KBM-7 (cell line): ENCODE measurements at regions not wholly inside any gene's neighbourhood (a gene's known extent, or its start where the extent isn't known, plus 50 kb on each side); places are given as distances from the start of the nearest gene placed in this dataset.

Experiments
- DNase-seq: peaks from one replicate; pipeline ENCODE4 v3.0.0-alpha.2; 2015
- in situ Hi-C: fragments of 300-500 bp; cut with MboI; formaldehyde crosslinking; loops from 2 replicates; pipeline ENCODE4 v1.14.3; 2020; ENCODE audit warnings: low sequenced_read_pairs, low pct_unique_long_range_greater_than_20kb, mixed read lengths

GRCh38 chr16:85312174-85312573, 199.9 kb upstream of the CIBAR2 start:
- in situ Hi-C loops: no loop called here

DNA sequence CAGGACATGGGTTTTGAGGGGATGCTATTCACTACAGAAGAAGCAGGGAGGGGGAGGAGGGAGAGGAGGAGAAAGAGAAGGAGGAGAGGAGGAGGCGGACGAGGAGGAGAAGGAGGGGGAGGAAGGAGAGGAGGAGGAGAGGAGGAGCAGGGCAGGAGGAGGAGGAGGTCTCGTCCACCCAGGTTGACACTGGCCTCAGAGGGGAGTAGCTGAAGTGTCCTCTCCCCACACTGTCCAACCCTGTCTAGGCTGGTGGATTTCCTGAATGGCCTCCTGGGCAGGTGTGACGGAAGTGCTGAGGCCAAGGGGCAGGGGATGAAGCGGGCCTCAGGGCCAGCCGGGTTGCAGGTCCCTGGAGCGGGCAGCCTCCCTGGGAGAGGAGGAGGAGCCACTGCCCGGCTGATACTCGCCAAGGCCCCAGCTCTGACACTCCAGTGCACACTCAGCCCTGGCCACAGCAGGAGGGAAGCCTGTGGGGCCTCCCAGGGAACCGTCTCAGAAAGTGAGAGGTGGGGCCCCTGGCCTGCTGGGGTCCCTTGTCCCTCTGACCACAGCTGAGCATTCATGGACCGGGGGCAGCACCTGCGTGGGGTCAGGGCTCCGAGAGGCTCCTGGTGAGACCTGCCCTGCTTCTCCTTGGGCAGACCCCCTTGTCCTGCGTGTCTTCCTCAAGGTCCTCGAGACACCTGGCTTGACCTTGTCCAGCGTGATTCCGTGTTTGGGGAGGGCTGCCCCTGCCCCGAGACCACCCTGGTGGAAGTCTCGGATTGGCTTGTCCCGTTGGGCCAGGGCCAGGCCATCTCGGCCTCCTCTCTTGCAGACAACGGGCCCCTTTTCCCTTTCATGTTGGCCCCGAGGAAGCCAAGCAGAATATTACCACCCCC, 200.6 kb upstream of the CIBAR2 start:
- in situ Hi-C loops: no loop called here
- DNase-seq: no peak

More at GRCh38 chr16:85312174-85312573, 199.9 kb upstream of the CIBAR2 start:
- no peak for DNase-seq

DNA sequence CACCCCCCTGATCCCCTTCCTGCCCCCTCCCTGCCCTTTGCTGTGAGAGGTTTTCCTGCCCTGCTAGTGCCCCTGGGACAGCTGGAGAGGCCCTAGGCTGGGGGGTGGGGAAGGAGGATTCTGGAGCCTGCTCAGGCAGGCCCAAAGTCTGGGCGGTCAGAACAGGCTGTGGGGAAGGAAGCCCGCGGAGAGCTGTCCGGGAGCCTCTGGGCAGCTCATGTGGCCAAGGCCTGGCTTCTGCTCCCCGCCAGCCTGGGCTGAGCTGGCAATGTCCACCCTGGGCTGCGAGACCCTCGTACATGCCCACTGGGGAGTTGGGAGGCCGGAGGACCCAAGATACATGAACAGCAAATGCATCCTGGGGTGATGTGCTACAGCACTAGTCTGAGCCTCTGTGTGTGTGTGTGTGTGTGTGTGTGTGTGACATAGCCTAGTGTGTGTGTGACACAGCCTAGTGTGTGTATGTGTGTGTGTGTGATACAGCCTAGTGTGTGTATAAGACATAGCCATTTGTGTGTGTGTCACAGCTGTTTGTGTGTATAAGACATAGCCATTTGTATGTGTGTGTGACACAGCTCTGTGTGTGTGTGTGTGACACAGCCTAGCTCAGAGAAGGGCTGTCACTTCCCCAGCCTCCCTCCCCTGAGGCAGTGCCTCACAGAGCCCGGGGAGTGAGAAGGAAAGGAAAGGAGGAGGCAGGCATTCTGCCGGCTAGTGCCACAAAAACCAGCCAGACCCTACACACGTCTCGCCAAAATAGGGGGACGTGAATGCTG, 201.4 kb upstream of the CIBAR2 start:
- DNase-seq: peak; percentile 56
- in situ Hi-C loops: no loop called here

DNA sequence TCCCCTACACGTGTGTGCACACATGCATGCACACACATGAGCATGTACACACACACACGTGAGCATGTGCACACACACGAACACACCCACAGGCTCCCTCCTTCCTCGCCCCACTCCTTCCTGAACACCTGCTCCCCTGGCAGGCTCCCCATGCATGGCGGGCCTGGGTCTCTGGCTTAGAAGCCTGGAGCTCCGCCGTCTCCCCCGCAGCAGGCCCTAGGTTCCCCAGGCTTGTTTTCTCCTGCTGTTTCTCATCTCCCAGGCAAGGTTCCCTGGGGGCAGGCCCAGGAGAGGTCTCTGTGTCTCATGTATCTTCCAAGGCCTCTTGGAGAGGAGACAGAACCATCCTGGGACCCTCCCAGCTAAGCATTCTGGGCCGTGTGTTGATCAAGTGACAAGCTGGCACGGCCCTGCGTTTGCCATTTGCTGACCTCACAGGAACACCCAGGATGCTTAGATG, 202.3 kb upstream of the CIBAR2 start:
- DNase-seq: no peak
- in situ Hi-C loops: no loop called here

GRCh38 chr16:85315866-85316265, 203.6 kb upstream of the CIBAR2 start:
- in situ Hi-C loops: no loop called here
- DNase-seq: no peak

DNA sequence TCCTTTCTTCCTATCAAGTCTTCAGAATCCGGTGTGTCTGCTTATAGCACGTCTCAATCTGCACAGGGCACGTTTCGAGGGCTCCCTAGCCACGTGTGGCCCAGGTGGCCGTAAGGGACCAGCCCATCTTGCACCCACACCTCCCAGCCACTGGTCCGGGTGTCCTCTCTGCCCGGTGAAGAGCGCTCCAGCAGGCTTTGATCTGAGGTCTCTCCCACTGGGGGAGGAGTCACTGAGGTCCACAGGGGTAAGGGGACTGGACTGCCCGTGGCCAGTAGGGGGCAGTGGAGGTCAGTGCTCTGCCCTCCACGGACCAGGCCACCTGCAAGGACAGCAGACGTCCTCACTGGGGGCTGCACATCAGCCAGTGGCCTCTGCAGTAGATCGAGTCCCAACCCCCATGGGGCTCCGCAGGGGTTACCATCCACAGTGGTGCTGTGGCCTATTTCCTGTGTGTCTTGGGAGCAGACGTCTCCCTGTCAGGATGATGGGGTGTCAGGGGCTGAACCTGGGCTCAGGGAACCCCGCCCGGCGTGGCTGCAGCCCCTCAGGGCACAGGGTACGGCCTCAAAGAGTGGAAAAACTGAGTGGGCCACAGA, 204.1 kb upstream of the CIBAR2 start:
- peak; percentile 84 for DNase-seq
- in situ Hi-C loops: no loop called here

DNA sequence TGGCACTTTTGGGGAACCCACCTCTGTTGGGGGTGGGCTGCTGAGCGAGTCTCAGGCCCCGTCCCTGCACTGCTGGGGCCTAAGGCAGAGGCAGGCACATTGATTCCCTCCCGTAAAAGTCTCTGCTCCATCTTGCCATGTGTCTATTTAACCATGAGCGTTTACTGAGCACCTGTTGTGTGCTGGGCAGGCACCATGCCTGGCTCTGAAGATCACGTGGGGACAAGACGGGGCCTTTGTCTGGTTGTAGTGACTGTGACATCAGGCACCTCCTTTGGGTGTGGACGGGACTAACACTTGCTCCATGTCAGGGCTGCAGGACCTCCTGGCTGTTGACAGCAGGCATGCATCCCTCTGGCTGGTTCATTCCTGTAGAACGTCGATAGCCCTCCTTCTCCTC, 204.7 kb upstream of the CIBAR2 start:
- in situ Hi-C loops: no loop called here
- no peak for DNase-seq

GRCh38 chr16:85317704-85318103, 205.4 kb upstream of the CIBAR2 start:
- no peak for DNase-seq
- in situ Hi-C loops: no loop called here

DNA sequence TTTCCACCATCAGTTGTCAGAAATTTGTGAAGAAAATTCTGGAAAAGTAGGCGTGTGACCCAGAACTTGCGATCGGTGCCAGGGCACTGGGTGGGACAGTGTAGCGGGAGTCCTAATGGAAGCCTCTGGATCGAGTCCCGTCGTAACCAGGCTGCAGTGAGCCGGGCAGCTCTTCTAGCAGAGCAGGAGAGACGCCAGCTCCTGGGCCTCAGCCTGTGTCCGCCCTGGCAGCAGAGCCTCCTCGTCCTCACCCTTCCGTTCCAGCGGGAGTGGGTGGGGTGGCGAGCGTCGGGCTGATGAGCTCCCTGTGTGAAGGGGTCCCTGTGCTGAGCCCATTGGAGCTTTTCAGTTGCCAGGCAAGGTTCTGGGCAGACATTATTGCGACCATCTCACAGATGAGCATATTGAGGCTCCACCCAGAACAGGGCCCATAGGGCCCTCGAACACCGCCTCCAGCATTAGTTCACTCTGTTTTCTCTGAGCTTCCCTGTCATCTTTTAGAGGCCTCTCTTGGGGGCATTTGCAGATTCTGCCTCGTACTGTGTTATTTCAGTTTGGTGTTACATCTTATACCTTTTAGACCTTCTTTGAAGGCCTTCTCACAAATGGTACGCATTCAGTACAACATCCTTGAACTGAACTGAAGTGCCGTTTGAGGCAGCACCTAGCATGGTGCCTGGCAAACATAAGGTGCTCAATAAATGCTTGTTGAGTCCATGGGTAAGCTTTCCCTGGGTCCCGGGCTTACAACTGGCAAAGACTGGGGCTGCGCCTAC, 207.1 kb upstream of the CIBAR2 start:
- in situ Hi-C loops: no loop called here

GRCh38 chr16:85319984-85320440, 207.7 kb upstream of the CIBAR2 start:
- in situ Hi-C loops: no loop called here
- no peak for DNase-seq

More for the DNA sequence above, 207.1 kb upstream of the CIBAR2 start:
- DNase-seq: no peak

DNA sequence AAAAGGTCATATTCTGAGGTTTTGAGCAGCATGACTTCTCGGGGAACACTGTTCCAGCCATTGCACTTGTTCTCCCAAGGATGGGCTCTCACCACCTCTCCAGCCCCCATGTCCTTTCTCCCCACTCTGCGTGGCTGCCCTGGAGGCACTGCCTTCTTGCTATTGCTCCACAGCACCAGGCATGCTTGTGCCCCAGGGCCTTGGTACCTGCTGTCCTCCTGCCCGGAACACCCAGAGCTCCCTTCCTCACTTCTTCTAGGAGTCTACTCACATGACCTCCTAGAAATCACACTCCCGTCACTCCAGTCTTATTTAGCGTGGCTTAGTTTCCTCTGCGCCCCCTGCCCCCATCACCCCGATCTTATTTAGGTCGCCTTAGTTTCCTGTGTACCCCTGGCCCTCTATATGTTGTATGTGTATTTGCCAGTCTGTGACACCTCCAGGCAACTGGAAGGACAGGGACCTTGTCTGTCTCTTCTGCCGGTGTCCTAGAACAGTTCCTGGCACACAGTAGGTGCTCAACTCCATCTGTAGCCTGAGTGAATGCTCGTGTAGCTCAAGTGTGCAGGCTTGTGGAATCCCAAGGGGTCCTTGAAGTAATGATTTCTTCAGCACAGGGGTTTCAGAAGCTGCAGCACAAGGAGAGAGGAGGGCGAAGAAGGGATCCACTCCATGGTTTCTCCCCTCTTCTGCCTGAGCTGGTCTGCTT, 208.6 kb upstream of the CIBAR2 start:
- no peak for DNase-seq
- in situ Hi-C loops: no loop called here

GRCh38 chr16:85321509-85322271, 209.4 kb upstream of the CIBAR2 start:
- DNase-seq: no peak
- in situ Hi-C loops: no loop called here

DNA sequence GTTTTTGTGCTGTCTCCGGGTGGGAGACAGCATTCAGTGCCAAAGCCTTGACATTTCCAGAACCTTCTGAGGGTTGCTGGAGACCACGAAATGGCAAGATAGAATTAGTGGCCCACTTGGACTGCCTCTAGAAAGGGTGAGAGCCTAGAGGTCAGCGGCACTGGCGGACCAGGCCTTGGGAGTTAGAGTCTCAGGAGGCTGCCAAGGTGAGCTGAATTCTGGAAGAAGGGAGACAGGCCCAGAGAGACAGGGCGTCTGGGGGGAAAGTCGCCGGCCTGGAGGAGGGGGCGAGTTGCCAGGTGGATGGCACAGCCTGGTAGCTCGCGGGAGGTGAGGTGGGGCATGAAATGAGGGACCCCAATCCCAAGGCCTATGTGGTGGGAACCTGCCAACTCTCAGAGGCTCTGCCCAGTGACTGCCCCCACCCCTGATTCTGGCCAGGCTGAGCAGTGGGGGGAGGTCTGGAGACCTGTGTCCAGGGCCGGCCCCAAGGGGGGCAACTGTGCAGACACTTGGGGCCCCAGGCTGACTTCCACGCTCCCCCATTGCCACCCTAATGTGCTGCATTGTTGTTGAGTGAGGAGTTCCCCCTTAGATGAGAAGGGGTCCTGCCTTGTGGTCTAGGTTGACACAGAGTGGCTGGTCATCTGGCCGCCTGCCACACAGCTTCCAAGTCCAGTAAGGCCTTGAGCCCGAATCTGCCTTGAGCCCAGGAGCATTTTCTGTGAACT, 211.1 kb upstream of the CIBAR2 start:
- in situ Hi-C loops: no loop called here
- DNase-seq: no peak

DNA sequence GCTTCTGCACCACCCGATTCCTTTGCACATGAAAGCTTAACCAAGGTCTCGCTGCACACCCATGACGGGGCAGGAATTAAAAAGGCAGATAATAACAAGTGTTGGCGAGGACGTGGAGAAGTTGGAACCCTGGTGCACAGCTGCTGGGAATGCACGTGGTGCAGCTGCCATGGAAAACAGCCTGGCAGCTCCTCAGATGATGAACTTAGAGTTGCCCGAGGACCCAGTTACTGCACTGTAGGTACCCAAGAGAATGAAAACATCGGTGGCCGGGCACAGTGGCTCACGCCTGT, 211.6 kb upstream of the CIBAR2 start:
- DNase-seq: no peak
- in situ Hi-C loops: no loop called here

GRCh38 chr16:85324488-85324887, 212.2 kb upstream of the CIBAR2 start:
- in situ Hi-C loops: no loop called here
- DNase-seq: no peak

DNA sequence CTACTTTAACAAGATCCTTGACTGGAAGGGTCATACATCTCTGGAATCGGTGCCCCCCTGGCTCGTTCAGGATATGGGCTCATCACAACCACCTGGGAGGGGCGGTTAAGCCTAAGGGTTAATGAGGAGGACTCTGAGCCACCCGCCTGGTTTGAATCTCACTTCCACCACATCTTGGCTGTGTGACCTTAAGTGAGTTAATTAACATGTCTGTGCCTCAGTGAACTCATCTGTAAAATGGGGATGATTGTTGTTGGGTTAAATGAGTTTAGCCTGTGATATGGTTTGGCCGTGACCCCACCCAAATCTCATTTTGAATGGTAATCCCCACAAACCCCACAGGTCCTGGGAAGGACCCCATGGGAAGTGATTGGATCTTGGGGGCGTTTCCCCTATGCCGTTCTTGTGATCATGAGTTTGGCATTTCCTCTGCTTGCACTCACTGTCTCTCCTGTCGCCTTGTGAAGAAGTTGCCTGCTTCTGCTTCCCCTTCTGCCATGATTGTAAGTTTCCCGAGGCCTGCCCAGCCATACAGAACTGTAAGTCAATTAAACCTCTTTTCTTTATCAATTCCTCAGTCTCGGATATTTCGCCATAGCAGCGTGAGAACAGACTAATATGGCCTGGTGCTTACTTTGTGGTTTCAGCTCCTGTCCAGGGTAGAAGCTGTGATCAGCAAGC, 214.0 kb upstream of the CIBAR2 start:
- peak; percentile 63 for DNase-seq
- in situ Hi-C loops: no loop called here

GRCh38 chr16:85326794-85327181, 214.5 kb upstream of the CIBAR2 start:
- in situ Hi-C loops: no loop called here
- DNase-seq: no peak
